ACHN (cell line): ENCODE measurements at regions not wholly inside any gene's neighbourhood (a gene's known extent, or its start where the extent isn't known, plus 50 kb on each side); places are given as distances from the start of the nearest gene placed in this dataset.

ENCODE experiments used
- DNase-seq: peaks from one replicate; pipeline ENCODE4 v3.0.0-alpha.2; 2015
- in situ Hi-C: cut with HindIII; loops from 2 replicates; pipeline ENCODE4 v1.10.0; 2017; ENCODE audit warnings: low sequenced_read_pairs, low pct_ligation_motif_present, low pct_unique_long_range_greater_than_20kb

DNA sequence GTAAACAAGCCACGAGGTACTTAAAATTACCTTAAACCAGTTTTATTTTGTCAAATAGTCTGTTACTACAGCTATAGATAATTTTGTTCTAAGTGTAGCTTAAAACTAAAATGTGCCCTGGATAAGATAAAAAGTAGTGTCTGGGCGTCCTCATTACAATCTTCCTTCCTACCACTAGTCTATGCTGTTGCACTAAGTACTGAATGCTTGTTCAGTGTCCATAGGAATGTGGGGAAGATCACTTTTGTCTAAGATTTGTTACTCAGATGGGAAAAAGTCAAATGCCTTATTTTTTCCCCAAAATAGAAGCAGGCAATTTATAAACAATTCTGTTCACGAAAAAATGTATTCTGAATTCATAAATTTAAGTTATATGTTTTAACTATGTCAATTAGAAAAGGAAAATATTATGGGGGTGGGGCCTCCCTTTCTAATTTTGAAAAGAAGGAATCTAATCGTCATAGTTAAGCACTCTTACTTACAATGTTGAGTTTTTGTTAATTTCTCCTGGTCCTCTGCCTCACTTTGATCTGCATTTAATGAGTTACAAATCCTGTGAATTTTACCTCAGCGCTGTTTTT is 140.4 kb upstream of the VRK2 start:
- DNase-seq = peak; percentile 76
- in situ Hi-C loops = loop anchor here (25.0 kb wide), 1 partner anchor 531 kb away; no protein-coding TSS in a partner anchor

DNA sequence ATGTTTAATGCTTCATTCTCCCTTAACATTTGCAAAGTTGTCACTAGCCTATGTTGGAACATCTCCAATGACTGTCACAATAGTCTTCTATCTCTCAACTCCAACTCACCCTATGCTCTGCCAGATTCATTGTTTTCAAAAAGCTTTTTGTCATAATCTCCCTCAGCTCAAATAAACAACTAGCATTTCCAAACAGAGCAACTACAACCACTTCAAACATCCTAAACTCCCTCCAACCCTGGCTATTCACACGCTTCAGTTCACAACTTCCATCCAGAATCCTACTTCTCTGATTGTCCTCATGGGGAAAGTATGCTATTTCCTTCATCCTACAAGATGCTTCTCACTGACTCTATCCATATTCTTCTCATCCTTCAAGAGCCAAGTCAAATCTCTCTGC is 139.2 kb upstream of the VRK2 start:
- DNase-seq = no peak
- in situ Hi-C loops = loop anchor here (25.0 kb wide), 1 partner anchor 530 kb away; no protein-coding TSS in a partner anchor

DNA sequence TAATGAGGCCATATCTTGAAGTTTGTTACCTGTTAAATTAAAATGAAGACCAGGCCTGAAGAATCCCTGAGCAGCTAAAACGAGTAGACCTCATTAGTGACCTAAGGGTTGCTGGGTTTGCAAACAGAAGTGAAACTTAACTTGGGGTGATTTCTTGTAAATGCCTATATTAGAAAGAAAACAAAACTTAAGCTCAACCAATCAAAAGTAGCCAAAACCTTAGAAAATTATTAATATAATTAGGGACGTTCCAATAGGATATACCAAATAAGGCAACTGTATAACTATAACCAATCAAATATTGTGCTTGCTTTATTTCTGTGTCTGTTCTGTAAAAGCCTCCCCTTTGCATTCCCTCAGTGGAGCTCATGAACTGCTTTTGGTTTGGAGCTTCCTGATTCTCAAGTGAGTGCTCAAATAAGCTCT is 137.9 kb upstream of the VRK2 start:
- DNase-seq = no peak
- in situ Hi-C loops = loop anchor here (25.0 kb wide), 1 partner anchor 529 kb away; no protein-coding TSS in a partner anchor

DNA sequence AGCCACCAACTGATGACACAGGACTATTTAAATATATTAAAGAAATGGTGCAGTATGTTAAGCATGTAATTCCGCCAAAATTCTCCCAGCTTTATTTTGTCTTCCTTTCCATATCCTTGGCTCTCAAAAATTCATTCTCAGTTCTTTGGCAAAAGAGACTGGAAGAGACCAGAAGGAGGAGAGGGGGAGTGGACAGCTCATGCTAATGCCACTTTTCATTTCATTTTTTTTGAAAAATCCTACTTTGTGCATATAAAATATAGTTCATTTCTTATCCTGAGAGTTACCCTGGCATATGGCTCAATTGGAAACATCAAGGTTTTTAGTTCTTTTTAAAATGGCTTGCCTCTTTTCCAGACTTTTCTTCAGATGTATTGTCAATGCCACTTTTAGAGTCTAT is 128.5 kb upstream of the VRK2 start:
- in situ Hi-C loops = loop anchor here (25.0 kb wide), 1 partner anchor 519 kb away; no protein-coding TSS in a partner anchor
- DNase-seq = no peak

DNA sequence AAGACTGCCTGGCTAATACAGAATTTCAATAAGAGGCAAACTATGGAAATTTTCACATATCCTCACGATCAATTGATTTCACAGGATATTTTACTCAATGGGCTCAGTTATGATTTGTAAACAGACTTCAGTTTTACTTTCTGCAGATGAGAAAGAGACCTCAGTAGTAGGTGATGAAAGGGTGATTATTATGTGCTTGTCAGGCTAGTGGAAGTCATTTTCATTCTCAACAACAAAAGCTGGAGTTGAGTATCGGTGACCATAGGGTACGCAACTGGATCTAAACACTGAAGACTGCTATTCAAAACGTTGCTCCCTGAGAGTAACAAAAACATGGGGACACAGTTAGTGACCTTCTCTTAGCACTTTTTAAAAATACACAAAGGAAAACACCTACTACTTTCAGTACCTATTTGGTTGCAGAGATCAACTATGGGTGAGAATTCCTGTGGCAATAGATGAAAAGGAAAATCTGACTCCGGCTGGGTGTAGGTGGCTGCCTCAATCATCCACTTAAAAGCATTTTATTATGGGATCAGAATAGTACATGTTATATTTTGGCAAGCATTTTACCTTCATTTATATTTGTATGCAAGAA is 126.2 kb upstream of the VRK2 start:
- DNase-seq = no peak
- in situ Hi-C loops = loop anchor here (25.0 kb wide), 1 partner anchor 517 kb away; no protein-coding TSS in a partner anchor

DNA sequence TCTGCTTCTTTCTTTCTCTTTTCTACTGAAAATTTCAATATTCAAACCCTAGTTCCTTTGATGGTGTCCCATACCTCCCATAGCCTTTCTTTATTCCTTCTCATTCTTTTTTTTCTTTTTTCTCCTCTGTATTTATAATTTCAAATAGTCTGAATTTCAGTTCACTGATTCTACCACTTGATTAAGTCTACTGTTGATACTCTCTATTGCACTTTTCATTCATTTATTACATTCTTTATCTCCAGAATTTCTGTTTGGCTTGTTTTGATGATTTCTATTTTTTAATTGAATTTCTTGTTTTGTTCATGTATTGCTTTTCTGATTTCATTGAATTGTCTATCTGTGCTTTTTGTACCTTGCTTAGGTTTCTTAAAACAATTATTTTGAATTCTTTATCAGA is 111.9 kb upstream of the VRK2 start:
- no peak for DNase-seq
- in situ Hi-C loops = no loop called here

DNA sequence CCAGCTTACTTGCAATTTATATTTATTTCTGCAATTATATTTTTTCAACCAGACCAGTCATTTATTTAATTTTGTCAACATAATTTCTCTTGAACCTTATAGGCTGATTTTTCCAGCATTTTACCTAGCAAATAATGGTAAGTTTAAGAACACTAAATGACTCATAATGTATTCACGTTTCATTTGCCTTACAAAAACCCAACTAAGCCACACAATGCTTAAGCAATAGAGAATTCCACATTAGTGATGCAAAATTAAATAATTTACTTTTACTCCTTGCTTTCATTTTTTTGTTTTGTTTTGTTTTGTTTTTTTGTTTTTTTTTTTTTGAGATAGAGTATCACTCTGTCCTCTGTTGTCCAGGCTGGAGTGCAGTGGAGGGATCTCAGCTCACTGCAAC is 110.4 kb upstream of the VRK2 start:
- DNase-seq = no peak
- in situ Hi-C loops = no loop called here

DNA sequence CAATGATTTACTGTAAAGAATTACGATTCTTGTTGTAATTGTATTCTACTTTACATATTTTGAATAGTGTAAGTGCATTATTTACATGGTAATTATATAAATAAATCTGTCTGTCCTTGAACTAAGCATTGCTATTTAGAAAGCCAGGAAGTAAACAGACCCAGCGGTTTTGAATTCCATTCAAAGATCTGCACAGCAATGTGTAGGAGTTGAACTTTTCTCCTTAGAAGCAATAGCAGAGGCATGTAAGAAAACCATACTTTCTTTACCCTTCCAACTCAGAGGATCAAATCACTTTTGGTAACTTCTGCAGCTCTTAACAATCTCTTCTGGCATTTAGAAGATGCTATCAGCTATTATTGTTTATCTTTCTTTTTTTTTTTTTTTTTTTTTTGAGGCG is 109.2 kb upstream of the VRK2 start:
- no peak for DNase-seq
- in situ Hi-C loops = no loop called here

DNA sequence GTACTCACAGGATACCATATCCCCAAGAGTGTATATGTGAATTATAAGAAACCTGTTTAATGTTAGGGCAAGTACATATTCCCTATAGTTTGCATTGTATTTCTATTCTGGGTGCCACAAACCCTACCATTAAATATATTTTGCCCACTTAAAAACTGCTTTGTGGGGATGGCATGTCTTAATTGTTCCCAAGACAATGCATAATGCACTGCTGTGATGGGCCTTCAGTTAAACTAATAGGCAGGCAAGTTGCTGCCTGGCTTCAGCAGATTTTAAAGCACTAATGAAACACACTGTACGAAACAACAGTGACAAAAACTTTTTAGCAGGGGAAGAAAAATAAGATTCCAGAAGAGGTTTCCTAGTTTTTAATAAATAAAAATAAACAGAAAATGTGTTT is 104.8 kb upstream of the VRK2 start:
- in situ Hi-C loops = no loop called here
- DNase-seq = no peak

DNA sequence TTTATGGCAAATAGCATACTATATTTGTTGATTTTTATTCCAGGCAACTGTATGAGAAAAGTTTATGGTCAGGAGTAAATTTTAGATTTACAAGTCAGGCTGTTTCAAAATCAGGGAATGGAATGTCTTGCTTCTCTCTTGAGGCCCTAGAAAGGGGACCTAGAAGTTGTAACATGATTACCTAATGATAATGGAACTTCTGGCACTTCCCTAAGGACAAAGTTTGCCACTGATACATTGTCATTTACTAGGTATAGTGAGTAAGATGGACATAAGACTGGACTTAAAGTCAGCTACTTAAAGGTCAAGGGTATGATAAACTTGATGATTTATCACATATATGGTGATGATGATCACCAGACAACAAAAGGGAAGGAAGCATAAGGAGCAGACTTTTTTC is 103.3 kb upstream of the VRK2 start:
- no peak for DNase-seq
- in situ Hi-C loops = no loop called here

DNA sequence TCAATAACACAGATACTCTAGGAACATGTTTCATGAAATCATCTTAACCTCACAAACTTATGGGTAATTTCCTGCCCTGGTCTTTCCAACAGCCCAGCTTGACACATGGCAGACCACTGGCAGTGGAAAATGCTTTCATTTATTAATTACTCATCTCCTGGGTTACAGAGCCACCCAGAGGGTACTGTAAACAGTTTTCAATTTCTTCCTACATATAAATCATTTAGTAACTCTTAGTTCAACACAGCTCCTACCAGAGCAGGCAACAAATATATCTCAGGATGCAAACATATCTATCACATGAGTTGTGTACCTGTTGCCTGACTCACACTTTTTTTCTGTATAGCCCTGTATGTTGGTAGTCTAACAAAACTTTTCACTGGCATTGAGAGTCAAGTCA is 99.2 kb upstream of the VRK2 start:
- in situ Hi-C loops = no loop called here
- DNase-seq = no peak

DNA sequence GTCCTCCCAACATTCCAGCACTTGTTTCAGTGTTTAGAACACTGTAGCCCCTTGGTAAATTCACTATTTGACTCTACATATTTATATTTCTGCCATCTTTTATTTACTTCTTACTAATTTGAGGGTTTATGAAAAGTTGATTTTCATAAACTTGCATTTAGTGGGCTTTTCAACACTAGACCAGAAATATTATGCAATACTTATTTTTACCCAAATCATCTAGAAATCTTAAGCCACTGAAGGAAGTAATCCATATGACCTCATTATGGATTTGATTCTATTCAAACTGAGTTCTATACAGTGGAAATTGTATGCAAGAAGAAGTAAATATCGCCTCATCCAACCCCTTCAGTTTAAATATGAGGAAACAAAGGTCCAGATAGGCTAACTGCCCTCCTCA is 92.6 kb upstream of the VRK2 start:
- in situ Hi-C loops = no loop called here
- DNase-seq = no peak

DNA sequence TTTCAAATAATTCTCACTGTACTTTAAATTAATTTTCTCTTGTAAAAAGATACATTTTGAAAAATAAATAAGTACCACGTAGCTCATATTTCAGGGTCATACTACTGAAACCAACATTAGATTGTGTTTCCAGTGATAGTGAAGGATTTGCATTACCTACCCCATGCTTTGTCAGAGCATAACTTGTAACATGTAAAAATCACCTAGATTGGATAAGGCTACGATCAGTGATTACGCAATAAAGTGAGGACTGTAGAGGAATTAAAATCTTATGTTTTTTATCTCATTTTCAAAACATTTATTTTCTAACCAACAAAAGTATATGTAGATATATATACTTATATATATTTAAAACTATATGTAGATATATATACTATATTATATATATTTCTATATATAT is 89.4 kb upstream of the VRK2 start:
- in situ Hi-C loops = no loop called here
- no peak for DNase-seq

DNA sequence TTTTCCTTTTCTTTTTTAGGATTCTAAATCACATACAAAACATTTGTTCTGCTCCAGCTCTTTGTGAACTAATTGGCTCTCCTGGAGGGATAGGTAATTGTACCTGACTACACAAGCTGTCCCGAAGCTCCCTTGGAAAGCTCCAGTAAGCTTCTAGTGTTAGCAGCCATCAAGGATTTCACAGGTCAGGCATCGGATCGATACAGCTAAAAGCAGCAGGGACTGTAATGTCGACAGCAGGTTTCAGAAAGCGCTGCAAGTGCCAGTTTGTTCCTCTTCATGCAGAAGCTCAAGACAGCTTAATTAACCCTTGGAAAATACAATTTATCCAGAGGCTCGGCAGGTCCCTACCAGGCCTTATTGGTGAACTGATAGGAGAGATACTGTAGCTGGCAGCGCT is 87.2 kb upstream of the VRK2 start:
- DNase-seq = no peak
- in situ Hi-C loops = no loop called here

DNA sequence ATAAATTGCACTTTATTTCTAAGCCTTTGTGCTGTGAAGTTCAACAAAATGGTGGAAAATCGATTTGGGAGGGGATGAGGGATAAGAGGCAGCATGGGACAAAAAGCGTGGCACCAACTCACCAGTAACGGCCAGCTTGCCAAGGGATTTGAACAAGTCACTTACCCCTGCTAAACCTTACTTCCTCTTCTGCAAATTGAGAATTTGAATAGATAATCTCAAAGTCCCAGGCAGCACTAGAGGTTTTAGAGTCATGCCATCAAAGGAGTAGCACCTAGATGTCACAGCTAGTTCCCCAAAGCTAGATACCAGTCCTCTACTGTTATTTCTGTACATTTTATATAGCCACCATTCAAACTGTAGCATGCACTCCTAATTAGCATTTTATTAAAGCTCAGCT is 83.7 kb upstream of the VRK2 start:
- in situ Hi-C loops = no loop called here
- DNase-seq = no peak

DNA sequence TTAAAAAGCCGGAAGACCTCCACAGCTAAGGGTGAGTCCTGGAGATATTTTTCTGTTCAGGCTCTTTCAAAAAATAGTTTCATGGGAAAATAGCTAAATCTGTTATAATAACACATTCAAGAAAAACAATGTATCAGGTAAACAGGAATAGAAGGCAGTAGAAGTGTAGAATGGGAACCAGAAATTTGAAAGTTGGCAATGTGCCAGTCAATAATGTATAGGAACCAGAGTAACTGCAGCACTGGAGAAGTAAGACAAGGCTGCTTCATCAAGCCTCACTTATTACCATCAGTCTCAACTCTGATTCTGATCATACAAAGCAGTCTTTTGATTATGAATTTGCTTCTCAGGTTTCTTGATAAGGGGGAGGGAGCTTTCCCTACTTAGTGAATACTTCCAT is 81.4 kb upstream of the VRK2 start:
- no peak for DNase-seq
- in situ Hi-C loops = no loop called here

DNA sequence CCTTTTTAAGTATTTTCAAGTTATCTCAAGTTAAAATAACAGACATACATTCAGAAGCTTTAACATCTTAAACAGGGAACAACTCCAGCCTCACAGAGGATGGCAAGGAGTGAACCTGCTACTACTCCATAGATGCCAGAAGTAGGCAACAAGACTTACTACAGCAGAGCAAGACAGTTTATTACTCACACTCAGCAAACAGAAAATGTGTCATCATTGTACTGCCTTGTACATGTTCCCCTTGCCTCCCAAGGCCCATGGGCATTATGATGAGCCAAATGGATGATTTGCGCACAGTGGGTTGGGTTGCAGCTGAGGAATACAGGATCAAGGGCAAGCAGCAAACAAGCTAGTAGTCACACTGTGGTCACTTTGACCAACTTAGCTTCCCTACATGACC is 80.6 kb upstream of the VRK2 start:
- DNase-seq = no peak
- in situ Hi-C loops = no loop called here

DNA sequence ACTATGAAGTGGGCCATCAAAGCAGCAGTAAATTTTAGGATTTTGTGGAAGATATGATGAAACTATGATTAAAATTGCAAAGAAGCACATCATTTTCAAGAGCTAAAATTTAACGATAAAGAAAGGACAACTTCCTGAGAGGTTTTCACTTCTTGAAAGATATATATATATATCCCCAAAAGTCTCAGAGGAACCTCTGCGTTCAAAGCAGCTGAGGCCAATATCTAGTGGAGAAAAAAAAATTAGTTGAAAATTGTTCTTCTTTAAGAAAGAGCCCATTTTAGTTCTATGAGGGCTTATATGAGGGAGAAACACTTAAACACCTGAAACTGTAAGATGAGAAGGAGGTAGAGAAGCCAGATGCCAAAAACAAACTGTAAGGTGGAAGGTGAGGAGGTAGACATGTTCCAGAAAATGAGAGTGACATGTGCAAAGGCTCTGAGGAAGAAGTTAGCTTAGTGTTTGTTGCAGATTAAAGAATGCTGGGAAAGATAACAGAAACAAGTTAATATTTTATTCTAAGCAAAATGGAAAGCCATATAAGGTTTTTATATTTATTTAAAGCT is 72.9 kb upstream of the VRK2 start:
- in situ Hi-C loops = no loop called here

DNA sequence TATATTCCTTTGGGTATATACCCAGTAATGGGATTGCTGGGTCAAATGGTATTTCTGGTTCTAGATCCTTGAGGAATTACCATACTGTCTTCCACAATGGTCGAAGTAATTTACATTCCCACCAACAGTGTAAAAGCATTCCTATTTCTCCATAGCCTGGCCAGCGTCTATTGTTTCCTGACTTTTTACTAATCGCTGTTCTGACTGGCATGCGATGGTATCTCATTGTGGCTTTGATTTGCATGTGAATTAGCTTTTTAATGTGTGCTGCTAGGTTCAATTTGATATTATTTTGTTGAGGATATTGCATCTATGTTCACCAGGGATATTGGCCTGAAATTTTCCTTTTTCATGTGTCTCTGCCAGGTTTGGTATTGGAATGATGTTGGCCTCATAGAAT is 67.4 kb upstream of the VRK2 start:
- no peak for DNase-seq

More for the DNA sequence above, 72.9 kb upstream of the VRK2 start:
- no peak for DNase-seq

DNA sequence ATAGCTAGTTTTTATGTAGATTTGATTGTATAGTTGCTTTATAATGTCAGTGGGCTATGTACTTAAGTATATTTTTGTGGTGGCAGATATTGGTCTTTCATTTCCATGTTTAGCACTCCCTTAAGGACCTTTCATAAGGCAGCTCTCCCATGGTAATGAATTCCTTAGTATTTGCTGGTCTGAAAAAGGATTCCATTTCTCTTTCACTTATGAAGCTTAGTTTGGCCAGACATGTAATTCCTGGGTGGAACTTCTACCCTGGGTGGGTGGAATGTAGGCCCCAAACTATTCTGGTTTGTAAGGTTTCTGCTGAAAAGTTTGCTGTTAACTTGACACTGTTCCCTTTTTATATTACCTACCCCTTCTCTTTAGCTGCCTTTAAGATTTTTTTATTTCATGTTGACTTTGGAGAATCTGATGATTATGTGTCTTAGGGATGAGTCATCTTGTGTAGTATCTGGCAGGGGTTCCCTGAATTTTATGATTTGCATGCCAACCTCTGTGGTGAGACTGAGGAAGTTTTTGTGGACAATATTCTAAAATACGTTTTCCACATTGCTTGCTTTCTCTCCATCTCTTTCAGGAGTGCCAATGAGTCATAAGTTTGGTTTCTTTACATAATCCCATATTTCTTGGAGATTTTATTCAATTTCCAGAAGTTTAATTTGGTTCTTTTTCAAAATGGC is 65.4 kb upstream of the VRK2 start:
- DNase-seq = peak; percentile 6
- in situ Hi-C loops = no loop called here

More for the DNA sequence above, 67.4 kb upstream of the VRK2 start:
- in situ Hi-C loops = no loop called here
